ENCODE measurements at regions not wholly inside any gene's neighbourhood (a gene's known extent, or its start where the extent isn't known, plus 50 kb on each side); places are given as distances from the start of the nearest gene placed in this dataset.

DNA sequence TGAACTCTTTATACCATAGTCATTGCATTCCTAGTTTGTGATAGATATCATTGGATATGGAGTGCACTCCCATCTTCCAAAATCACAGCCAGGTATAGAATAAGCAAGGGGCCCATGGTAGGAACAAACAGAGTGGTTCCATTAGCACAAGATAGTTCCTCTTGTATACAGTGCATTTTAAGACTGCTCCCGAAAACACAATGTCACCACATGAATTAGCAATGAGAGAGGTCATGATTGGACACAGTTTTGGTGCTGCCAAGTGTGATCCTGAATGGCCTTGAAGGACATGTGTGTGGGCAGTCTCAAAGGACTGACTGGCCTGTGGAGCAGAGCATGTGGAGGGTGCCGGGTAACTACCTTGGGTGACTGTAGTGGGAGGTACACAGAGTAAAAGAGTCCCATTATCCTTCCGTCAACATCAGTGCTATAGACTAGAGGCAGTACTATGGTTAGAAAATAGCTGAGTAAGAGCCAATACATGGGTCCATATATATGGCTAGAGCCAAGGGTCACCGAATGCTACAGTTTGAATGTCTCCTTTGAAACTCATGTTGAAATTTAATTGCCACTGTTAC lies 549.9 kb downstream of the DSC3 start:
- no peak overlapping the region for H3K4me3 ChIP-seq (ENCODE audit: low read length, poor library complexity, severe bottlenecking)
- H3K4me2 ChIP-seq (ENCODE audit: low read depth, low read length, poor library complexity, severe bottlenecking): no peak overlapping the region
- no peak overlapping the region for H3K9ac ChIP-seq (ENCODE audit: low read depth, low read length, poor library complexity, severe bottlenecking)
- H4K20me1 ChIP-seq (ENCODE audit: insufficient read depth, low read length, poor library complexity, severe bottlenecking): no peaks in the 10 kb centered on the region
- TF ChIP-seq CTCF (conservative IDR thresholded peaks at IDR 0.05; ENCODE audit: low read length) (no peak), EZH2phosphoT487 (IDR thresholded peaks at IDR 0.05; ENCODE audit: borderline replicate concordance) (no peak)
- no peaks in the 10 kb centered on the region for H3K4me1 ChIP-seq (ENCODE audit: insufficient read depth, low read length, poor library complexity, severe bottlenecking)
- H3K79me2 ChIP-seq (ENCODE audit: insufficient read depth, low read length): no peaks in the 10 kb centered on the region
- no peaks in the 10 kb centered on the region for H3K27me3 ChIP-seq (ENCODE audit: insufficient read depth, low read length, poor library complexity, severe bottlenecking)
- no peaks in the 10 kb centered on the region for H3K9me2 ChIP-seq (replicated peaks; ENCODE audit: low read depth, low read length)
- no peaks in the 10 kb centered on the region for H3K36me3 ChIP-seq (ENCODE audit: insufficient read depth, low read length)
- no peak overlapping the region for H2AFZ ChIP-seq (ENCODE audit: low read length)
- no peaks in the 10 kb centered on the region for H3F3A ChIP-seq (ENCODE audit: low read depth)
- H3K9me3 ChIP-seq (ENCODE audit: insufficient read depth, low read depth, low read length): no peaks in the 10 kb centered on the region

DNA sequence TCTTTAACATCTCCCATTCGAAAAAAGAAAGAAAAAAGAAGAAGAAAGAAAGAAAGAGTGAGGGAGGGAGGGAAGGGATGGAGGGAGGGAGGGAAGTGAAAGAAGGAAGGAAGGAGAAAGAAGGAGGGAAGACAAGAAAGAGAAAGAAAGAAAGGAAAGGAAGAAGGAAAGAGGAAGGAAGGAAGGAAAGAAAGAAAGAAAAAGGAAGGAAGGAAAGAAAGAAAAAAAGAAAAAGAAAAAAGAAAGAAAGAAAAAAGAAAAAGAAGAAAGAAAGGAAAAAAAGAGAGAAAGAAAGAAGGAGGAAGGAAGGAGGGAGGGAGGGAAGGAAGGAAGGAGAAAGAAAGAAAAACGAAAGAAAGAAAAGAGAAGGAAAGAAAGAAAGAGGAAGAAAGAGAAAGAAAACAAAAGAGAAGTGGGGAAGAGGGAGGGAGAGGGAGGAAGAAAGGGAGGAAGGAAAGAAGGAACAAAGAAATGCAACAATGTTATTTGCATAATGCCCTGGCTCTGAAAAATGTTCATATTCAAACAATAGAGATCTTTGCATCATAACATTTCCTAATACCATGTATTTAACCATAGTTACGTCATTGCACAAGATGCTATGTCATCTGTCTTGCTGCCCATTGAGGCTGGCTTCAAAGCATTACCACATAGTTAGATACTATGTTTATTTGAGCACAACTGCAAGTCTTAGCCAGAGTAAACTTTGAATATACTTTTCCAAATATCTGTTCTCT lies 550.6 kb downstream of the DSC3 start:
- no peak for TF ChIP-seq CTCF (conservative IDR thresholded peaks at IDR 0.05; ENCODE audit: low read length)
- no peak for TF ChIP-seq EZH2phosphoT487 (IDR thresholded peaks at IDR 0.05; ENCODE audit: borderline replicate concordance)
- H3K4me1 ChIP-seq (ENCODE audit: insufficient read depth, low read length, poor library complexity, severe bottlenecking): no peaks in the 10 kb centered on the region
- no peaks in the 10 kb centered on the region for H3K79me2 ChIP-seq (ENCODE audit: insufficient read depth, low read length)
- no peaks in the 10 kb centered on the region for H3K27me3 ChIP-seq (ENCODE audit: insufficient read depth, low read length, poor library complexity, severe bottlenecking)
- no peaks in the 10 kb centered on the region for H3K9me3 ChIP-seq (ENCODE audit: insufficient read depth, low read depth, low read length)
- H3K36me3 ChIP-seq (ENCODE audit: insufficient read depth, low read length): no peaks in the 10 kb centered on the region
- H2AFZ ChIP-seq (ENCODE audit: low read length): no peak overlapping the region
- no peaks in the 10 kb centered on the region for H4K20me1 ChIP-seq (ENCODE audit: insufficient read depth, low read length, poor library complexity, severe bottlenecking)
- H3K4me2 ChIP-seq (ENCODE audit: low read depth, low read length, poor library complexity, severe bottlenecking): no peak overlapping the region
- no peaks in the 10 kb centered on the region for H3K9me2 ChIP-seq (replicated peaks; ENCODE audit: low read depth, low read length)
- no peak overlapping the region for H3K4me3 ChIP-seq (ENCODE audit: low read length, poor library complexity, severe bottlenecking)
- no peaks in the 10 kb centered on the region for H3F3A ChIP-seq (ENCODE audit: low read depth)
- no peak overlapping the region for H3K9ac ChIP-seq (ENCODE audit: low read depth, low read length, poor library complexity, severe bottlenecking)

DNA sequence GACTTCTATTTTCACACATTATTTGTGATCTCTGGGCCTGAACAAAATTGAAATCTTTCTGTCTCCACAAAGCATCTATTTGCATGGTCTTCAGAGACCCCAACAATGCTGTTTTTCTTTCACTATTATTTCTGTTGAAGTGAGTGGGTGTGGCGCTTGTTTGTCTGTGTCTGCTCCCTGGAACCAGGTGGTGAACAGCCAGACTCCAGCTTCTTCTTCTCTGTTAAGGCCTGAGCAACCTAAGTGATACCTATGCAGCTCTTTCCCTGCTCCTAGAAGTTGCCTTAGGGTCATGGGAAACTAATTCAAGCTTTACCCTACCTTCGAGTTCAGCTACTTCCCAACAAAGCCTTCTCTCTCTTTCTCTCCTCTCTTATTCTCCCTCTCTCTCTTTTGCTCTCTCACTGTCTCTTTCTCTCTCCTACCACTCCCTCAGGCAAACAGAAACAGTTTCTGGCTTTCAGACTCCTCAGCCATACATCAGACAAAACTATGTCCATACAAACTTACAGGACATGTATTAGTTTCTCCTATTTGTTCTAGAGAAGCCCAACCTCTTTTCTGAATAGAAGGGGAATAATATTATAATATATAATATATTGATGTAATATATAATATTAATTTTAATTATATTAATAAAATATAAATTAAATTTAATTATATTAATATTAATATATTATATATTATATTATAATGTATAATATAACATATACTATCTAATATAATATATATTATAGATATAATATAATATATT lies 552.5 kb downstream of the DSC3 start:
- TF ChIP-seq CTCF (conservative IDR thresholded peaks at IDR 0.05; ENCODE audit: low read length) (no peak), EZH2phosphoT487 (IDR thresholded peaks at IDR 0.05; ENCODE audit: borderline replicate concordance) (no peak)
- no peaks in the 10 kb centered on the region for H3K4me1 ChIP-seq (ENCODE audit: insufficient read depth, low read length, poor library complexity, severe bottlenecking)
- no peak overlapping the region for H2AFZ ChIP-seq (ENCODE audit: low read length)
- H3K36me3 ChIP-seq (ENCODE audit: insufficient read depth, low read length): no peaks in the 10 kb centered on the region
- no peaks in the 10 kb centered on the region for H3K27me3 ChIP-seq (ENCODE audit: insufficient read depth, low read length, poor library complexity, severe bottlenecking)
- H3K9me2 ChIP-seq (replicated peaks; ENCODE audit: low read depth, low read length): no peaks in the 10 kb centered on the region
- H3K79me2 ChIP-seq (ENCODE audit: insufficient read depth, low read length): no peaks in the 10 kb centered on the region
- H3K9me3 ChIP-seq (ENCODE audit: insufficient read depth, low read depth, low read length): no peaks in the 10 kb centered on the region
- no peak overlapping the region for H3K4me3 ChIP-seq (ENCODE audit: low read length, poor library complexity, severe bottlenecking)
- H3K9ac ChIP-seq (ENCODE audit: low read depth, low read length, poor library complexity, severe bottlenecking): no peak overlapping the region
- H3K4me2 ChIP-seq (ENCODE audit: low read depth, low read length, poor library complexity, severe bottlenecking): no peak overlapping the region
- no peaks in the 10 kb centered on the region for H4K20me1 ChIP-seq (ENCODE audit: insufficient read depth, low read length, poor library complexity, severe bottlenecking)
- no peaks in the 10 kb centered on the region for H3F3A ChIP-seq (ENCODE audit: low read depth)
